BJ (cell line): ENCODE measurements at regions not wholly inside any gene's neighbourhood (a gene's known extent, or its start where the extent isn't known, plus 50 kb on each side); places are given as distances from the start of the nearest gene placed in this dataset.

Experiments
- CTCF ChIA-PET: fragments of 350-600 bp; formaldehyde crosslinking; extraction: SDS; loops from one replicate; lab custom pipeline; 2021; ENCODE audit warnings: antibody characterized with exemption, inconsistent platforms; lab: Yijun Ruan, JAX
- POLR2A ChIA-PET: fragments of 300-600 bp; sonication (Branson Sonifier 250); formaldehyde crosslinking; extraction: SDS; loops from one replicate; lab custom pipeline; 2021; ENCODE audit warnings: antibody characterized with exemption; lab: Charles Lee
- DNase-seq: peaks from one replicate; pipeline ENCODE4 v3.0.0-alpha.2; 2011; ENCODE audit warnings: low read depth
- H3K27me3 ChIP-seq: 2 replicates; pipeline ENCODE4 v1.6.0; 2011; ENCODE audit warnings: low read length; ENCODE audit not compliant: control insufficient read depth, insufficient read depth
- H3K36me3 ChIP-seq: 2 replicates; pipeline ENCODE4 v1.5.1; 2011; ENCODE audit warnings: low read length; ENCODE audit not compliant: control insufficient read depth, insufficient read depth
- H3K4me3 ChIP-seq: 2 replicates; pipeline ENCODE4 v1.5.1; 2011; ENCODE audit warnings: low read depth, mild to moderate bottlenecking, control low read depth, low read length
- CTCF ChIP-seq: IDR thresholded peaks from 2 replicates; pipeline ENCODE4 v1.5.1; 2011; ENCODE audit warnings: low read depth, mild to moderate bottlenecking, control low read depth, inconsistent platforms, low read length, moderate library complexity; ENCODE audit not compliant: insufficient read depth

GRCh38 chr11:15884777-15885540 lies 471.4 kb downstream of the SOX6 start:
- CTCF ChIA-PET, result no interaction called here
- DNase-seq, result no peak

GRCh38 chr11:15885854-15886253 lies 470.5 kb downstream of the SOX6 start:
- DNase-seq, result no peak
- Histone ChIP-seq H3K27me3 (peaks cover 1% of the 10 kb centered on the region), H3K36me3 (no peaks in the 10 kb centered on the region), H3K4me3 (no peak overlapping the region)
- TF ChIP-seq CTCF, result no peak
- CTCF ChIA-PET, result no interaction called here
- POLR2A ChIA-PET, result no interaction called here

More at GRCh38 chr11:15884777-15885540, 471.4 kb downstream of the SOX6 start:
- Histone ChIP-seq H3K4me3 (no peak overlapping the region), H3K27me3 (peaks cover 1% of the 10 kb centered on the region), H3K36me3 (no peaks in the 10 kb centered on the region)
- POLR2A ChIA-PET, result no interaction called here
- TF ChIP-seq CTCF, result no peak

- ChIA-PET CTCF (interaction anchor here (1.3 kb wide), 1 partner anchor 237 kb away, joined by 3 read pairs; no protein-coding TSS in a partner anchor), POLR2A (no interaction called here)
- Histone ChIP-seq H3K4me3 (no peak overlapping the region), H3K36me3 (no peaks in the 10 kb centered on the region), H3K27me3 (peaks cover 1% of the 10 kb centered on the region)
- no peak for TF ChIP-seq CTCF
- no peak for DNase-seq
Measured at GRCh38 chr11:15886299-15886698, 470.0 kb downstream of the SOX6 start.

- no peaks in the 10 kb centered on the region; the same call in none of the 2 replicates for H3K27me3 ChIP-seq
- POLR2A ChIA-PET, result no interaction called here
- no peak for DNase-seq
- CTCF ChIA-PET, result interaction anchor here (1.3 kb wide), 1 partner anchor 237 kb away, joined by 3 read pairs; no protein-coding TSS in a partner anchor
- no peaks in the 10 kb centered on the region for H3K36me3 ChIP-seq
- no peak for TF ChIP-seq CTCF
- no peak overlapping the region for H3K4me3 ChIP-seq
Measured at GRCh38 chr11:15886866-15887265, 469.5 kb downstream of the SOX6 start.

- H3K36me3 ChIP-seq, result no peaks in the 10 kb centered on the region
- no peak overlapping the region for H3K4me3 ChIP-seq
- no peak for DNase-seq
- POLR2A ChIA-PET, result no interaction called here
- no peaks in the 10 kb centered on the region; the same call in none of the 2 replicates for H3K27me3 ChIP-seq
- TF ChIP-seq CTCF, result no peak
- CTCF ChIA-PET, result interaction anchor here (0.6 to 1.1 kb wide), 2 partner anchors 100 to 118 kb away, joined by 3 to 4 read pairs; no protein-coding TSS in a partner anchor
Measured at GRCh38 chr11:15888556-15889345, 467.6 kb downstream of the SOX6 start.
